Endothelial cell (in vitro differentiated cells): ENCODE measurements at regions not wholly inside any gene's neighbourhood (a gene's known extent, or its start where the extent isn't known, plus 50 kb on each side); places are given as distances from the start of the nearest gene placed in this dataset.
"Not testable (repeated sequence)": the region's sequence is repeated elsewhere in the genome, so short reads cannot be mapped to it uniquely, and the experiment has no call there.

Experiments
- DNase-seq: peaks from one replicate; pipeline ENCODE4 v3.0.0; 2021; ENCODE audit warnings: low spot score
- H3K27ac Mint-ChIP-seq: one replicate; pipeline ENCODE4 v1.8.0; 2021; ENCODE audit warnings: mixed read lengths, inconsistent platforms; ENCODE audit not compliant: unreplicated experiment
- H3K27me3 Mint-ChIP-seq: one replicate; pipeline ENCODE4 v1.8.0; 2021; ENCODE audit warnings: mild to moderate bottlenecking, moderate library complexity, mixed read lengths, inconsistent platforms; ENCODE audit not compliant: unreplicated experiment
- H3K36me3 Mint-ChIP-seq: one replicate; pipeline ENCODE4 v1.8.0; 2021; ENCODE audit warnings: mild to moderate bottlenecking, low read depth, mixed read lengths, inconsistent platforms; ENCODE audit not compliant: unreplicated experiment
- H3K4me1 Mint-ChIP-seq: one replicate; pipeline ENCODE4 v1.8.0; 2021; ENCODE audit warnings: mild to moderate bottlenecking, mixed read lengths, inconsistent platforms; ENCODE audit not compliant: unreplicated experiment
- H3K4me3 Mint-ChIP-seq: one replicate; pipeline ENCODE4 v1.8.0; 2021; ENCODE audit warnings: mild to moderate bottlenecking, mixed read lengths, inconsistent platforms; ENCODE audit not compliant: unreplicated experiment
- H3K9me3 Mint-ChIP-seq: one replicate; pipeline ENCODE4 v1.8.0; 2021; ENCODE audit warnings: mixed read lengths, inconsistent platforms; ENCODE audit not compliant: unreplicated experiment
- TF ChIP-seq, protein P1 (sequence below): fragments of 200-600 bp; sonication (generic); IDR thresholded peaks from one replicate; pipeline ENCODE4 v1.5.0; 2021; ENCODE audit warnings: antibody characterized with exemption; ENCODE audit not compliant: unreplicated experiment

DNA sequence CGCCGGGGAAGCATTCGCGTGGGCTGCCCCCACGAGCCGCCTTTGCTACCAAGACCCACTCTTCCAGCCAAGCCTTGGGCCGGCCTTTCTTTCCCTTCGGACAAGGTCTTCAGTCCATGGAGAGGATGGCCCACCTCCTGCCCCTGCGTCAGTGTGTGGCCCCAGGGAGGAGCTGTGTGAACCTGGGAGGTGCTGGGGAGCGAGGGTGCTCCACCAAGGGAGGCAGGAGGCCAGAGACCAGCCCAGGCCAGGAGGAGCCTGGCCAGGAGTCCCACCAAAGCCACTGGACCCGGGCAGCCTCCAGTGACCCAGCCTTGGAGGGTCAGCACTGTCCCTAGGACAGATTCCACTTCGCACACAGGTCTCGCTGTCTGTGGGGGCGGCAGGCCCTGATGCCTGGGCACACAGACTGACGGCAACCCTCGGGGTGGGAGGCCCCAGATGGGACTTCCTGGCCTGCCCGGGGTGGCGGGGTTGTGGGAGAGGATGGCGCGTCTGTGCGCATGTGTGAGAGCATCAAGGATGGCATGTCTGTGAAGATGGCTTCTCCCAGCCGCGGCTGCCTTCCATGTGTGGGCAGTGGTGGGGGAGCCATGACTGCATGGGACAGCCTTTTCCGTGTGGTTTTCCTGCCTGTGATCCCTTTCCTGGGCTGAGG lies 113.3 kb upstream of the LPCAT1 start:
- Mint-ChIP-seq H3K27me3 (peaks cover 10% of the 10 kb centered on the region), H3K27ac (no peak overlapping the region), H3K4me3 (no peak overlapping the region), H3K36me3 (no peaks in the 10 kb centered on the region), H3K9me3 (no peaks in the 10 kb centered on the region), H3K4me1 (peaks cover 9% of the 10 kb centered on the region)
- TF ChIP-seq, protein P1, sequence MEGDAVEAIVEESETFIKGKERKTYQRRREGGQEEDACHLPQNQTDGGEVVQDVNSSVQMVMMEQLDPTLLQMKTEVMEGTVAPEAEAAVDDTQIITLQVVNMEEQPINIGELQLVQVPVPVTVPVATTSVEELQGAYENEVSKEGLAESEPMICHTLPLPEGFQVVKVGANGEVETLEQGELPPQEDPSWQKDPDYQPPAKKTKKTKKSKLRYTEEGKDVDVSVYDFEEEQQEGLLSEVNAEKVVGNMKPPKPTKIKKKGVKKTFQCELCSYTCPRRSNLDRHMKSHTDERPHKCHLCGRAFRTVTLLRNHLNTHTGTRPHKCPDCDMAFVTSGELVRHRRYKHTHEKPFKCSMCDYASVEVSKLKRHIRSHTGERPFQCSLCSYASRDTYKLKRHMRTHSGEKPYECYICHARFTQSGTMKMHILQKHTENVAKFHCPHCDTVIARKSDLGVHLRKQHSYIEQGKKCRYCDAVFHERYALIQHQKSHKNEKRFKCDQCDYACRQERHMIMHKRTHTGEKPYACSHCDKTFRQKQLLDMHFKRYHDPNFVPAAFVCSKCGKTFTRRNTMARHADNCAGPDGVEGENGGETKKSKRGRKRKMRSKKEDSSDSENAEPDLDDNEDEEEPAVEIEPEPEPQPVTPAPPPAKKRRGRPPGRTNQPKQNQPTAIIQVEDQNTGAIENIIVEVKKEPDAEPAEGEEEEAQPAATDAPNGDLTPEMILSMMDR, result no peak
- no peak for DNase-seq

DNA sequence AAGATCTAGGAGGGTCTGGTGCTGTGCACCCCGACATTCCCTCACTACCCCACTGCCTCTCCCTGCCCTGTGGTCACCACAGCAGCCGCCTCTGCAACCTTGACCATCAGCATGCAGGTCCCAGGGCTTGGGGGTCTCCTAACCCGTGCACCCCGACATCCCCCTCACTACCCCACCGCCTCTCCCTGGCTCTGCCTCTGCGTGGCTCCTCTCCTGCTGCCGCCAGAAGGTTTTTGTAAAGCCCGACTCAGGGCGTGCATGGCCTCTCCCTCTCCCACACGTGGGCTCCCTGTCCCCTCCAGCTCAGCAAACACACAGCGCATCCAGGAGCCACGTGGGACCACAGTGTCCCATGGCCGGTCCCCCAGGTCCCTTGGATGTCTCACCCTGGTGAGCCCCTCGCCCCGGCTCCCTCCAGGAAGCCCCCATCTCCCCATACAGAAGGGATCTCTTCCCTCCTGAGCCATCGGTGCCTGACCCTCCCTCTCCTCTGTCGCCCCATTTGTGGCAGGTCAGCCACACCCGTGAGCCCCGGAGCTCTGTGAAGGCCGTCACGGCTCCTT lies 112.5 kb upstream of the LPCAT1 start:
- not testable (repeated sequence) for H3K27ac Mint-ChIP-seq, H3K9me3 Mint-ChIP-seq, DNase-seq, H3K36me3 Mint-ChIP-seq, H3K4me3 Mint-ChIP-seq
- peaks cover 12% of the 10 kb centered on the region for H3K27me3 Mint-ChIP-seq
- peaks cover 12% of the 10 kb centered on the region for H3K4me1 Mint-ChIP-seq

DNA sequence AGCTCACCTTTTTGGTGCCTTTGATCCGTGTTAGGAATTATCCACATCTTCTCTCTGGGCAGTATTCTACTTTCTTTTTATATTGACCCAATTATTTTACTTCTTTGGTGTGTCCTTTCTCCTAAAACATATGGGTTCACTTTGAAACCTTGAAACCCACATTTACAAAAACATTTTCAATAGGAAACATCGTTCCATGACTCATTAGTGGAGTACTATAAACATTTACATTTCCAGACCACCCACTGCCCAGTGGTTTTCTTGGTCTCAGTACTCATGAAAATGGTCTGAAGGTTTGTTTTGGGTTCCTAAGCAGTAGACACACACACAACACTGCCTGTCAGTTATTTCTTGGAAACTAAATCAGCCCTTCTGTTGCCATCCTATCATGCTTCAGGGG lies 111.7 kb upstream of the LPCAT1 start:
- H3K27ac Mint-ChIP-seq, H3K36me3 Mint-ChIP-seq, DNase-seq, H3K4me1 Mint-ChIP-seq, H3K9me3 Mint-ChIP-seq: not testable (repeated sequence)
- H3K4me3 Mint-ChIP-seq, result peak overlapping the region; percentile 25
- peaks cover 12% of the 10 kb centered on the region for H3K27me3 Mint-ChIP-seq

DNA sequence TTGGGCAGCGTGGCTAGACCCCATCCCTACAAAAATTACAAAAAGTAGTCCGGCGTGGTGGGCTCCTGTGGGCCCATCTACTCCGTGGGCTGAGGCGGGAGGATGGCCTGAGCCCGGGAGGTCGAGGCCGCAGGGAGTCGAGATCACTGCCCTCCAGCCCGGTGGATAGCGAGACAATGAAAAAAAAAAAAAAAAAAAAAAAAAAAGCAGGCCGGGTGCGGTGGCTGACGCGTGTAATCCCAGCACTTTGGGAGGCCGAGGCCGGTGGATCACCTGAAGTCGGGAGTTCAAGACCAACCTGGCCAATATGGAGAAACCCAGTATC lies 110.5 kb upstream of the LPCAT1 start:
- peak overlapping the region; percentile 43 for H3K27ac Mint-ChIP-seq
- H3K9me3 Mint-ChIP-seq, result no peaks in the 10 kb centered on the region
- no peaks in the 10 kb centered on the region for H3K36me3 Mint-ChIP-seq
- TF ChIP-seq, protein P1, result no peak
- H3K4me1 Mint-ChIP-seq, result peaks cover 9% of the 10 kb centered on the region
- peaks cover 8% of the 10 kb centered on the region for H3K27me3 Mint-ChIP-seq
- peak overlapping the region; percentile 88 for H3K4me3 Mint-ChIP-seq
- no peak for DNase-seq

DNA sequence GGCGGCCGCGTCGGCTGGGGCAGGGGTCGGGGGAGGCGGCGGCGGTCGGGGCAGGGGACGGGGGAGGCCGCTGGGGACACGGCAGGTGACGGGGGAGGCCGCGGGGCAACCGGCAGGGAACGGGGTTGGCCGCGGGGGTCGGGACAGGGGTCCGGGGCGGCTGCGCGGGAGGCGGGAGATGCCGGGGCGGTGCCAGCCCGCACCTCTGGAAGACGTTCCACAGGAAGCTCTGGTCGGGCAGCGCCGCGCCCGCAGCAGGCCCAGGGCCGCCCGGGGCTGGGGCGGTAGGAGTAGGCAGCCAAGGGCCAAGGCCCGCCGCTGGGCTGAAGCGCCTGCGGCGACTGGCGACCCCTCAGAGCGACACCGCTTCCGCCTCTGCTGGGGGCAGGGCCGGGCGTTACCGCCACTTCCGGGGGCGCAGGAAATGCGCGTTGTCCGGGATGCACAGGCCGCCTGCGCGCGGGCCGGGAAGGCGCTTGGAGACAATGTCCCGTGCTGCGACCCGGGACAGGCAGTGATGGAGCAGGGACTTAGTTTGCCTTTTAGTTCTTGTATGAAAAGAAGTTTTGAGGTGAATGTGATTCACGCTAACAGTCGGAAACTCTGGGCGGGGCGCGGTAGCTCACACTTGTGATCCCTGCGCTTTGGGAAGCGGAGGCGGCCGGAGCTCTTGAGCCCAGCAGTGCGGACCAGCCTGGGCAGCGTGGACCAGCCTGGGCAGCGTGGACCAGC lies 110.0 kb upstream of the LPCAT1 start:
- TF ChIP-seq, protein P1, result no peak
- no peaks in the 10 kb centered on the region for H3K9me3 Mint-ChIP-seq
- peaks cover 8% of the 10 kb centered on the region for H3K27me3 Mint-ChIP-seq
- H3K36me3 Mint-ChIP-seq, result no peaks in the 10 kb centered on the region
- peaks cover 9% of the 10 kb centered on the region for H3K4me1 Mint-ChIP-seq
- DNase-seq, result peak; percentile 75
- H3K4me3 Mint-ChIP-seq, result peak overlapping the region; percentile 88
- peak overlapping the region; percentile 43 for H3K27ac Mint-ChIP-seq

DNA sequence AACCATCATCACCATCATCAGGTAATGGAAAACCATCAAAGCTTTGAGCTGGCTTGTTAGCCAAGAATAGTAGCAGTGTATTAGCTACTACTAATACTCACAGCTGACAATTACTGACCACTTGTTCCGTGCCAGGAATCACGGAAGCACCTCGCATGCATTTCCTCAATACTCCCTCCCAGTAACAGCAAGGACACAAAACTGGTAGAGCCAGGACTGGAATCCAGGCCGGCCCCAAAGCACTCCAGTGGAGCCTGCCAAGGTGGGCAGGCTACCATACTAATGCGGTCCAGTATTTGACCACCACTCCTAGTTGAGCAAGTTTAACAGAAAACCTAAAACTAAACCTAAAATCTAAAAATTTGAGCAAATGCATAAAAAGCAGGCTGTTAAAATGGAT lies 107.2 kb upstream of the LPCAT1 start:
- H3K4me1 Mint-ChIP-seq, result not testable (repeated sequence)

DNA sequence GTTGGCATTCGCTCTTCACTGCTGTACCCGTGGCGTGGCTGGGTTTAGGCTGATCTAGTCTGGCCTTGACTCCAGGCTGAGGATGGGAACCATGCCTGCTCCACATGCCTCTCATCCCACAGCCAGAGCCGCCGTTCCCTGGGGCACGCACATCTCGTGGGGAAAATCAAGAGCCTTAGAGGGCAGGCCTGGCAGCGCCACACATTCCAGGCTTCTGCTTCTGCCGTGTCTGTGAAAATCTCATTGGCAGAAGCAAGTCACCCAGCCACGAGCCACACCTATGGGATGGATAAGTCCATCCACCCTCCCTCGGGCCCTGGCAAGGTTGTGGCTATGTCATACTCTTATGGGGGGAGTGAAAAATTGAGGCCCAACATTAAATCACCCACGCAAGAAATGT lies 102.6 kb upstream of the LPCAT1 start:
- not testable (repeated sequence) for DNase-seq, H3K4me3 Mint-ChIP-seq
- peaks cover 48% of the 10 kb centered on the region for H3K36me3 Mint-ChIP-seq

More for the DNA sequence above, 107.2 kb upstream of the LPCAT1 start:
- H3K4me3 Mint-ChIP-seq, H3K27ac Mint-ChIP-seq, H3K9me3 Mint-ChIP-seq, H3K36me3 Mint-ChIP-seq, H3K27me3 Mint-ChIP-seq, DNase-seq: not testable (repeated sequence)

DNA sequence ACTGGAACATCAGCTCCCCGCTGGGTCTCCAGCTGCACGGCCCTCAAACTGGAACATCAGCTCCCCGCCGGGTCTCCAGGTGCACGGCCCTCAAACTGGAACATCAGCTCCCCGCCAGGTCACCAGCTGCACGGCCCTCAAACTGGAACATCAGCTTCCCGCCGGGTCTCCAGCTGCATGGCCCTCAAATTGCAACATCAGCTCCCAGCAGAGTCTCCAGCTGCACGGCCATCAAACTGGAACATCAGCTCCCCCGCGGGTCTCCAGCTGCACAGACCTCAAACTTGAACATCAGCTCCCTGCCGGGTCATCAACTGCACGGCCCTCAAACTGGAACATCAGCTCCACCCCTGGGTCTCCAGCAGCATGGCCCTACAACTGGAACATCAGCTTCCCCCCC lies 95.8 kb upstream of the LPCAT1 start:
- not testable (repeated sequence) for H3K27me3 Mint-ChIP-seq, H3K4me3 Mint-ChIP-seq, H3K27ac Mint-ChIP-seq, H3K4me1 Mint-ChIP-seq, DNase-seq, H3K9me3 Mint-ChIP-seq
- H3K36me3 Mint-ChIP-seq, result peaks cover 67% of the 10 kb centered on the region

More for the DNA sequence above, 102.6 kb upstream of the LPCAT1 start:
- not testable (repeated sequence) for H3K27ac Mint-ChIP-seq, H3K4me1 Mint-ChIP-seq, H3K27me3 Mint-ChIP-seq, H3K9me3 Mint-ChIP-seq

DNA sequence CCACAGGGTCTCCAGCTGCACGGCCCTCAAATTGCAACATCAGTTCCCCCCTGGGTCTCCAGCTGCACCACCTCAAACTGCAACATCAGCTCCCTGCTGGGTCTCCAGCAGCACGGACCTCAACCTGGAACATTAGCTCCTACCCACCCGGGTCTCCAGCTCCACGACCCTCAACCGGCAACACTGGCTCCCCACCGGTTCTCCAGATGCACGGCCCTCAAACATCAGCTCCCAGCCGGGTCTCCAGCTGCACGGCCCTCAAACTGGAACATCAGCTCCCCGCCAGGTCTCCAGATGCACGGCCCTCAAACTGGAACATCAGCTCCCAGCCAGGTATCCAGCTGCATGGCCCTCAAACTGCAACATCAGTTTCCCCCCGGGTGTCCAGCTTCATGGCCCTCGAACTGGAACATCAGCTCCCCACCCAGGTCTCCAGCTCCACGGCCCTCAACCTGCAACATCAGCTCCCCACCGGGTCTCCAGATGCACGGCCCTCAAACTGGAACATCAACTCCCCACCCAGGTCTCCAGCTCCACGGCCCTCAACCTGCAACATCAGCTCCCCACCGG lies 94.6 kb upstream of the LPCAT1 start:
- not testable (repeated sequence) for H3K27me3 Mint-ChIP-seq, H3K4me3 Mint-ChIP-seq, H3K4me1 Mint-ChIP-seq, H3K27ac Mint-ChIP-seq, H3K9me3 Mint-ChIP-seq, DNase-seq
- H3K36me3 Mint-ChIP-seq, result peaks cover 59% of the 10 kb centered on the region
